ENCODE measurements at regions not wholly inside any gene's neighbourhood (a gene's known extent, or its start where the extent isn't known, plus 50 kb on each side); places are given as distances from the start of the nearest gene placed in this dataset.
"Not testable (repeated sequence)": the region's sequence is repeated elsewhere in the genome, so short reads cannot be mapped to it uniquely, and the experiment has no call there.

DNA sequence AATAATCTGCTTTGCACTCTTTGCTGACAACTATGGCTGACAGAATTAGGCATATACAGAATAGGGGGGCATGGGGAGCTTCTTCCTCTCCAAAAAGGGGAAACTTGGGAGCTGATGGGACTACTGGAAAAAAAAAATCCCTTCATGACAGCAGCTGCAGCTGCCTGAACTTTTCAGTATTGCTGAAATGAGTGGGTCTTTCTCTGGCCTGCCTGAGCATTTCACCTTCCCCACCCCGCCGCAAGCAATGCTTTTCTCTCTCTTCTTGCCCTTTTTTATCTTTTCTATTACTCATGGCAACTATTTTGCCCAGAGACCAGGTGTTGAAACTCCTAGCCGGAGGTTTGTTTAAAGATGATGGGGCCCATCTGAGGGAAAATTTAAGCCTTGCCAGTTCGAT is 244.9 kb downstream of the SEMA3D start:
- DNase-seq (ENCODE audit: low read depth, low spot score): no peak

DNA sequence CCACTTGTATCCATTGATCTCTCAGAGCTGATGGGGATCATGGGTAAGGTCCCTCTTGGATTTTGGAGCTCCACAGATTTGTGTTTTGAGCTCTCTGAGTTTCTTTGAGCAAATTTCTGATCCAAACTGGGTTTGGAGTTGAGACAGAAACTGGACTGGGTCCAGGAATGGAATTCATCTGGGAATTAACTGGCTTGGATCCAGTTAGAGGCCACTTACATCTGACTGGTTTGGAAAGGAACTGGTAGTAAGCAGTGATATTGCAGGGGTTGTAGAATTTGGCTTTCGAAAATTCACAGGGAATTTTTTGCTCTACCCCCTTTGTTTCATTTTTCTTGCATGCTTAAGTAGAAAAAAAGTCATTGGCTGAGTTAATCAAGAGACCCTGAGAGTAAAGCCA is 245.6 kb downstream of the SEMA3D start:
- no peak for DNase-seq (ENCODE audit: low read depth, low spot score)

DNA sequence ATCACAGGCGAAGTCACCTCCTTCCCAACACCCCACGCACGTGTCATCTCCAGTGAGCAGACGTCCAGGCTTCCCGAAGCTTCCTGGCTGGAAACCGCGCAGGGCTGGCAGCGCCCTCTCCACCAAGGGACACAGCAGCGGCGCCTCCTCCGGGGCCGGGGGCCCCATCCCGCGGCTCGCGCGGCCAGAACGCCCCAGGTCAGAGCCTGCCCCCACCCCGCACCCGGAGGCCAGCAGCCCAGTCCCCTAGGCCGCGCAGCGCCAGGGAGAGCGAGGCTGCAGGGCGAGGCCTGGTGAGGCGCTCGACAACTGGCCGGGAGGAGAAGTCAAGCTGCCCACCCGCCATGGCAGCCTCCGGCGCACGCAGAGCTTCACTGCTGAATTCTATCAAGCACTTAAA is 247.0 kb downstream of the SEMA3D start:
- no peak for DNase-seq (ENCODE audit: low read depth, low spot score)

DNA sequence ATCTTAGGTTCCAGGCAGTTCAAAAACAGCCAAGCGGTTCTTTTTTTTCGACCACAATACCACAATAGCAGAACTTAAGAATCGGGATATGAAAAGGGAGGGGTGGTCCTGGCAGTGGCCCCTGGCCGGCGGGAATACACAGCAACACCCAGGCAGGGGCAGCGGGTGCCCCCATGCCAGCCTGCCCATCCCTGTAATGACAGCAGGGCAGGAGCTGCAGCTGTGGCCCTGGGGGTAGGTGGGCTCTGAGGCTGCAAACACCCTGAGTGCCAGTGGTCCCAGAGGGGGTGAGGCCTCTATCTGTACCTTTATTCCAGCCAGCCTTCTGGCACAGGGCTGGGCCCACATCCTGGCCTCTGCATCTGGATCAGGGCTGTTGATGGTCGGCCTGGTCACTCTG is 247.4 kb downstream of the SEMA3D start:
- no peak for DNase-seq (ENCODE audit: low read depth, low spot score)

DNA sequence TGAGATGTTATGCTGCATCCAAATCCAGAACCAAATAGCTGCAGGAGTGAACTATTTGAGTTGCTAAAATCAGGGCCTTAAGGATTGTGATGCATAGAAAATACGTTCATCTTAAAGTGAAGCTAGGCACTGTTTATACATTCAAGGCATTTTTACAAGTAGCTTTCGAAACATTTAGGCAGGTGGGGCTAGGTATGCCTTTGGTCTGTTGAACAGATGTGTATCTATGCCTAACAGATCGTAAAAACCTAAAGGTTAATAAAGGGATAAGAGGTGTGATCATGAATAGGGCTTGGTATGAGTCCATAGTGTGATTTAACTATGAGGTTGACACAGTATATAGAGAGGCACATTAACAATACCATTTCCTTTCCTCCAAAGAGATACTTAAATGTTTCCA is 262.5 kb downstream of the SEMA3D start:
- no peak for DNase-seq (ENCODE audit: low read depth, low spot score)

DNA sequence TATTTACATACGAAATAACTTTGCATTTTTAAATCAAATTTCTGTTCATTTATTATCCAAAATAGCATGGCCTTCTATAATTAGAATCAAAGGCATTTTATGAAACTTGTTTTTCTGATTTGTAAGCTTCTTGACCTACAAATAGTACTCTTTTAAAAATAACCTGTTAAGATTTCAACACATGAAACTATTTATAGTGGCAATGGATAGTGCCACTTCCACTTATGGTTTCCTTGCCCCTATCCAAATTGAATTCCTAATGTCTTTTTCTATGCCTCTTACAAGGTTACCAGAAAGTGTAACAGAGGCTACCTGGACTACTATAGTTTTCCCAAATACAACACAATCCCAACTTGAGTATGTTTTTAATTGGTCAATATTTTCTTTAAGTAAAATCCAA is 263.5 kb downstream of the SEMA3D start:
- DNase-seq (ENCODE audit: low read depth, low spot score): no peak

DNA sequence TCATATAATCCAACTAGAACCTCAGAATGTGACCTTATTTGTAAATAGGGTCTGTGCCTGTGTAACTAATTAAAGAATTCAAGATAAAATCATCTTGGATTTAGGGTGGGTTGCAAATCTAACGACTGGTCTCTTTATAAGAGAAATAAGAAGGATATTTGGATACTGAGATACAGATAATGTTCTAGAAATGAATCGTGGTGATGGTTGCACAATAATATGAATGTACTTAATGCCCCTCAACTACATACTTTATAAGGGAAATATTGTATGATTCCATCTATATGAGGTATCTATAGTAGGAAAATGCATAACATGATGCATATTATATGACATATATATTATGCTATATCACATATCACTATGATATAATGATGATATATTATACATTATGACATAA is 265.7 kb downstream of the SEMA3D start:
- DNase-seq (ENCODE audit: low read depth, low spot score): no peak

DNA sequence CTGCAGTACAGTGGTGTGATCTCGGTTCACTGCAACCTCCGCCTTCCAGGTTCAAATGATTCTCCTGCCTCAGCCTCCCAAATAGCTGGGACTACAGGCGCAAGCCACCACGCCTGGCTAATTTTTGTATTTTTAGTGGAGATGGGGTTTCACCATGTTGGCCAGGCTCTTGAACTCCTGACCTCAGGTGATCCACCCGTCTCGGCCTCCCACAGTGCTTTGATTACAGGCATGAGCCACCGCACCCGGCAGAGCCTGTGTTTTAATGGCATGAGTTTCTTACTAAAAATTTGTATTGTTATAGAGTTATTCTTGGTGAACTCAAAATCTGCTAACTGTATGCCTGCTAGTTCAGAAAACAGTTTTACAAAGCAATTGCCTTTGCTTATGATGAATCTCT is 269.9 kb downstream of the SEMA3D start:
- not testable (repeated sequence) for DNase-seq (ENCODE audit: low read depth, low spot score)

DNA sequence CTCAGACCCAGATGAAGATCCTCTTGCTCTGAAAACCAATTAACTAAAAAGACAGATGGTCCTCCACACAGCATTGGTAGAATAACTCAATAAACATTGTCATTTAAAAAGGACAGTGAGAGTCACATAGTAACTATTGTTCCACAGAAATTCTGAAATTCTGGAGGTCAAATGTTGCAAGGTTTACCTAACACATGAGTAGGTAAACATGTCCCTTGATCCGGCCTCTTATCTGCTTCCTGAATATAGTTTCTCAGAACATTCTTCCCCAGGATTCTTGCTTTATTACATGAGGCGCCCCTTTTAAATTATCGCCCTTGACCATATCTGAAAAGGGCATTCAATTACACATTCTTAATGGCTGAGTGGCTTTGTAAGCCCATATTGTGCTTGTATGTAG is 270.7 kb downstream of the SEMA3D start:
- no peak for DNase-seq (ENCODE audit: low read depth, low spot score)

DNA sequence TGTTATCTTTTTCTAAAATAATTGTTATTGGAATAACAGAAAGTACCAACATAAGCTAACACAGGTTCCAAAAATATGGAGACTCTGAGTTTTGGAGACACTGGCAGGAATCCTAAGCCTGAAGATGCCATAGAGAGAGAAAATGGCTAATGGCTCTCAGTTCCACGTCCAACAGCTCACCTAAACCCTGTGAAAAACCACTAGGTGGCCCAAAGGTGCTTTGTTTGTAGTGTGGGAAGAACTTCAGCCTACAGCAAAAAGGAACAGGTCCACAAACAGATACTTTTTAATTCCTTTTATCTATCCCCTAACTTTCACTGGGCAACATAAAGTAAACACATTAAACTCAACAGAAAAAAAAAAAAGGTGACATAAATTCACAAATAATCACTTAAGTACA is 272.3 kb downstream of the SEMA3D start:
- no peak for DNase-seq (ENCODE audit: low read depth, low spot score)

DNA sequence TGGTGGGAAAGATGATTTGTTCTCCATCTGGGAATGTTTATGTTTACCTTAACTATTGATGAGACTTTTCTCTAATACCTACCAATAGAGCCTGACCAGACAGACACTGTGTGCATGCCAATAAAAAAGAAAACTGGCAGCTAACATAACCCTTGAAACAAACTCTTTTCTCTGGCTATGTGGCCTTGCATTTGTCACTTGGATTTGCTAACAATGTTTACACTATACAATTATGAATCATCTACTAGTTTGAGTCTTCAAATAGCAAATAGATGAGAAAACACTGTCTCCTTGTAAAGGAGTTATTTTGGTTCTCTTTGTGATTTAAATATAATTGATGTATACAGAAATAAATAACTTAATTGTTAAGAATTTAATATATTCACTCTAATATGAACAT is 273.1 kb downstream of the SEMA3D start:
- no peak for DNase-seq (ENCODE audit: low read depth, low spot score)

DNA sequence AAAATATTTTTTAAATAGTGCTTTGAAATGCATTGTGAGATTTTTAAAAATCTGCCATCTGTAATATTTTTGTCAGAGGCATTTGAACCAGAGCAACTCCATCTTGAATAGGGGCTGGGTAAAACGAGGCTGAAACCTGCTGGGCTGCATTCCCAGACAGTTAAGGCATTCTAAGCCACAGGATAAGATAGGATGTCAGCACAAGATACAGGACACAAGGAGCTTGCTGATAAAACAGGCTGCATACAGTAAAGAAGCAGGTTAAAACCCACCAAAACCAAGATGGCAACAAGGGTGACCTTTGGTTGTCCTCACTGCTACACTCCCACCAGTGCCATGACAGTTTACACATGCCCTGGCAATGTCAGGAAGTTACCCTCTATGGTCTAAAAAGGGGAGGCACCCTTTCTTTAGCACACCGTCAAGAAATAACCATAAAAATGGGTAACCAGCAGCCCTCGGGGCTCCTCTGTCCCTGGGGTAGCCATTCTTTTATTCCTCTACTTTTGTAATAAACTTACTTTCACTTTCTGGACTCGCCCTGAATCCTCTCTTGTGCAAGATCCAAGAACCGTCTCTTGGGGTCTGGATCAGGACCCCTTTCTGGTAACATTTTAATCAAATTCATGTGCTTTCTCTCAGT is 273.7 kb downstream of the SEMA3D start:
- no peak for DNase-seq (ENCODE audit: low read depth, low spot score)

DNA sequence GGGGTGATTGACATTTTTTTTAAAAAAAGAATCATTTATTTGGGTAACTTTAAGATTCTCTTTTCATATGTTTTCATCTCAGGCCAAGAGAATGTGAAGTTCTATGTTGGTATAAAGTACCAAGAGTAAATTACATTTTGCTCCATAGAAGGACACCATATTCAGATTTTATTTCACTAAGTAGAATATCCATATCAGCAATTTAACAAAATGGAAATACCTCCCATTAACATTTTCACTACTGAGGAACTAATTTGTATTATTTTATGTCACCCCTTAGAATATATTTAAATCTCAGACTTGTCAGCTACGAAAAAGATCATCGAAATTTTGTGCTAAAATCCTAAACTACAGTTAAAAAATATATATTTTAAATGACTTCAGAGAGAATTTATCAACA is 274.3 kb downstream of the SEMA3D start:
- DNase-seq (ENCODE audit: low read depth, low spot score): no peak

DNA sequence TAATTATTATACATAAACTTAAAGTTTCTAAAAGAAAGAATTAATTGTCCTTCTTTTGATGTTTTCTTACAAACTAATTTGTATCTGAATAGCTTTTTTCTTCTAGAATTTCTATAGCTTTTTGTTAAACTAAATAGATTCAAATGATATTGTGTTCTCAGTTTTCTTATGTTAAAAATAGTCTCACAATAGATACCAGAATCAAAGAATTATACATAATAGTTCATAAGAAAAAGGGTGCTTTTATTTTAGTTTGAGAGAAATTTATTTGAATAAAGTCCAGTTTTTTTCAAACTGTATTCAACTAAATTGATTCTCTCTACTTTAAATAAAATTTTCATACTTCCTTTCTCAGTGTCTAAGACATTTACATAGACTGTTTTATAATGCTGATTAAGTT is 274.8 kb downstream of the SEMA3D start:
- no peak for DNase-seq (ENCODE audit: low read depth, low spot score)

DNA sequence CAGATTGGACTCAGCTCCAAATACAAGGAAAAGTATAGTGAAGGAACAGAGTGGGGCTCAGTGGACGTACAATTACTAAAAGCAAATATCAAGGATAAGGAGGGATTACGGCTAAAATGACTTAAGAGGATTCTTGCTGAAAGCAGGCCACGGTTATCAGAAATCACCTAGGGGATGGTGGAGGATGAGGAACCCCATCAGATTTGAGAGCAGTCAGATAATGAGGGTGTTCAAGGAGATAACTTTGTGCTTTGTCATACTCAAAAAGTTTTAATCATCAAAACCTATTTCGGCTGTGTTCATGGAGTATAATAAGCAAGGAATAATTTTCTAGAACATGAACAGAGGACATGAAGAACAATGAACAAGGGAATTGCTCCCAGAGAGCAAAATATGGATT is 275.8 kb downstream of the SEMA3D start:
- no peak for DNase-seq (ENCODE audit: low read depth, low spot score)

DNA sequence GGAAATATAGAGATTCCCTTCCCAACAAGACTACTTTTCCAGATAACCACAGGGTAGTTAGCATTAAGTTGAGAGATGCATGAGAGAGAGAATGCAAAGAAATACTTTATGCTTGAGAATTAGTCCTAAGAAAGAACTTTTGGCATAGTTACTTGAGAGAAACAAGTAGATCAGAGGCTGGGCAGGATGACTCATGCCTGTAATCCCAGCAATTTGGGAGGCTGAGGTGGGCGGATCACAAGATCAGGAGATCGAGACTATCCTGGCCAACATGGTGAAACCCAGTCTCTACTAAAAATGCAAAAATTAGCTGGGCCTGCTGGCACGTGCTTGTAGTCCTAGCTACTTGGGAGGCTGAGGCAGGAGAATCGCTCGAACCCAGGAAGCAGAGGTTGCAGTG is 276.5 kb downstream of the SEMA3D start:
- not testable (repeated sequence) for DNase-seq (ENCODE audit: low read depth, low spot score)

DNA sequence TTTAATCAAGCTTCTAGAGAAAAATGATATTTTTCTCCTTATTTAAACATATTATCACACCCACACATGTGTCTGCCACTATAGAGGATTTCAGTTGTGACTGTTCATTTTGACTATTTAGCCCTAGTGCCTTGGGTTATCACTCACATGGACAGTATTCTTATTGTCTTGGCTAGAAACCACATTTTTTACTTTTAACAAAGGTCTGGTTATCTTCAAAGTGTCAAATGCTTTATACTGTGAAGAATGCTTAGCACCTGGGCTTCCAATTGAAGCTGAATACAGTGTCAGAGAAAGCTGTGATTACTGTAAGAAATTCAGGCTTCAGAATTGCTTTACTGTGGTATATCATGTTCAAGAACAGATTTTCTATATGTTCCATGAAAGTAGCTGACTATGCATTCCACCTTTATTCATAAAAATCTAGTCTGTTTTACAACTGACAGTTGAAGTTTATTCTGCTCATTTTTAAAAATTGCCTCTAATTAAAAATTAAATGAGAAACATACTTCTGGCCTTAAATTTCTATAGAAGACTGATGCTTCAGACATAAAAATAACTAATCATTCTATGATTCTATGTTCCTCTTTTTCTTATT is 278.6 kb downstream of the SEMA3D start:
- DNase-seq (ENCODE audit: low read depth, low spot score): no peak

DNA sequence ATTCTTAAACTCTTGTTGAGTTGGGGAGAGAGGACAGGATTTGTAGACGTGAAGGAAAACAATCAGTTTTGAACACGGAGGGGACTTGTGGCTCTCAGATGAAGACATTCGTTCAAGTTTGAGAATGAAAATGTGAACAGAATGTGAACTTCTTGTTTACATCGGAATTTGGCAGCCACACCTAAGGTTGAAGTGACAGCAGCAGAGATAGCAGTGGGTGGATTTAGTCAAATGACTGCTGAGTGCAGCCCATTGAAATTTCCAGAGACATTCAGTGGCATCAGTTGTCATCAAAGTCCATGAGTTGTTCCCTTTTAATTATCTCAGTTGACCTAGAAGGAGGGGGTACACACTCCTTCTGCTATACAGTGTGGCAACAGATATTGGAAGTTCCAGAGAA is 280.0 kb downstream of the SEMA3D start:
- no peak for DNase-seq (ENCODE audit: low read depth, low spot score)

DNA sequence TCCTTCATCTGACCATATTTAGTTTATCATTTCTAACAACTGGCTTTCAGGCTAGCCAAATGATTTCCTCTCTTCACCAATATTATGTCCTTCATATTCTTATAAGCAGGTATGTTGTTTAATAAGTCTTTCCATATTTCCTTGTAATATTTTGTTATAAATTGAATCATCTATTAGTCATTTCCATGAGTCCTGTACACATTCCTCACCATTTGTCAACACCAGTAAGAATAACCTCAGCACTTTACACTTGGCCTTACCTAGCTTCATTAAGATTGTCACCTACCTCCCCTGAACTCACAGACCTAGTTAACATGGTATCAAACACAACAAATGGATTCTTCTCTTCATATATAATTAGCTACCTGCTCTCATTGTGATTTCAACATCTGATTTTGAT is 282.3 kb downstream of the SEMA3D start:
- DNase-seq (ENCODE audit: low read depth, low spot score): no peak

DNA sequence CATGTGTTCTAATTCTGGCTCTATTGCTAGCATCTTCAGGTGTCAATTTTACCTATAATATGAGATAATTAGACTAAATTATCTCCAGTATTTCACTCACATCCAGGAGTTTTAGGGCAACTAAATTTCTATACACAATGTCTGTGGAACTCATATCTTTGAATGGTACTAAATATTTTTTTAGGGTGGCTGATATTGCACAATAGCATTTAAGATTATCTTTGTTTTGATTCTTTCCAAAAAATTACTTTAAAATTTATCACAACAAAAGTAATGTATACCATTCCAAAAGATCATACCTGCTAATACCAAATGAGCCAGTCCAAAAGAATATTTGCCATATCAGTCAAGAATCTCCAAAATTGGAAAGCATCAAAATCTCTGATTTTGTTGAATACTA is 285.5 kb downstream of the SEMA3D start:
- DNase-seq (ENCODE audit: low read depth, low spot score): no peak

DNA sequence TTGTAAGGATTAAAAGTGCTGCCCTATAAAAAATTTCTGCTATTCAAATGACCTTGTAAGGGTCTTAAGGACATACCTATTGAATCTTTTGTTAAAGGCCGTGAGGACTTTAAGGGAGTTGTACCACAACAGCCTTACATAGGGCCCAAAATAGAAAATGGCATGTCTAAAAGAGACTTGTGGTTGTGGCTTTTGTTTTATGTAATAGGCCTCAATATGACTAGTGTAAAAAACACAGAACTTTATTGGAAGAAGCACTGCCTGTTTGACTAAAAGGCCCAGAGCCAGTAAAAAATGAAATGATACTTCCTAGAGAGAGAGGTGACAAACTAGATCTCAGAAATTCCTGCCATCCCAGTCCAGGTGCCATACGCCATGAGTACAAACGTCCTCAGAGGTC is 286.6 kb downstream of the SEMA3D start:
- DNase-seq (ENCODE audit: low read depth, low spot score): no peak

DNA sequence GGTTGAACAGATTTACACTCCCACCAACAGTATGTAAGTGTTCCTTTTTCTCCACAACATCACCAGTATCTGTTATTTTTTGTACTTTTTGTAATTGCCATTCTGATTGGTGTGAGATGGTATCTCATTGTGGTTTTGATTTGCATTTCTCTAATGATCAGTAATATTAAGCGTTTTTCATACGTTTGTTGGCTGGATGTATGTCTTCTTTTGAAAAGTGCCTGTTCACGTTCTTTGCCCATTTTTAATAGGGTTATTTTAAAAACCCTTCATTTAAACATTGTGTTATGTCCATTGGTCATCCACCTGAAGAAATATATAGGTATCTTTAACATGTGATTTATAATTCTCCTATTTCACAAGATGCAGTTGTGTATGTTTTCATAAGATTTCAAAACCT is 291.3 kb downstream of the SEMA3D start:
- DNase-seq (ENCODE audit: low read depth, low spot score): no peak

DNA sequence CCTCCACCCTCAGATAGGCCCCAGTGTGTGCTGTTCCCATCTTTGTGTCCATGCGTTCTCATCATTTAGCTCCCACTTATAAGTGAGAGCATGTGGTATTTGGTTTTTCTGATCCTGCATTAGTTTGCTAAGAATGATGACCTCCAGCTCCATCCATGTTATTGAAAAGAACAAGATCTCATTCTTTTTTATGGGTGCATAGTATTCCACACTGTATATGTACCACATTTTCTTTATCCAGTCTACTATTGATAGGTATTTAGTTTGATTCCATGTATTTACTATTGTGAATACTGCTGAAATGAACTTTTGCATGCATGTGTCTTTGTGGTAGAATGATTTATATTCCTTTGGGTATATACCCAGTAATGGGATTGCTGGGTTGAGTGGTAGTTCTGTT is 303.3 kb downstream of the SEMA3D start:
- DNase-seq (ENCODE audit: low read depth, low spot score): not testable (repeated sequence)

Data from brain pericyte (primary cell).